Gastroesophageal sphincter (tissue), 3 donors: ENCODE measurements at regions not wholly inside any gene's neighbourhood (a gene's known extent, or its start where the extent isn't known, plus 50 kb on each side); places are given as distances from the start of the nearest gene placed in this dataset.

Experiments used
- POLR2AphosphoS5 ChIP-seq: sonication (generic); formaldehyde crosslinking; IDR thresholded peaks from one replicate; pipeline ENCODE4 v1.6.1; 2017; ENCODE audit warnings: antibody characterized with exemption
- TF ChIP-seq, protein P1 (sequence below), 4 experiments: fragments of 200-600 bp in 2 of 4; fragments of 450-650 bp in 2 of 4; sonication (generic) in 1 of 4; IDR thresholded peaks; one replicate each; pipeline ENCODE4 v1.5.1; 2017 to 2019; ENCODE audit warnings: antibody characterized with exemption in 4 of 4, mild to moderate bottlenecking in 2 of 4, moderate library complexity in 2 of 4

- TF ChIP-seq POLR2AphosphoS5, result no peak
- TF ChIP-seq, protein P1, sequence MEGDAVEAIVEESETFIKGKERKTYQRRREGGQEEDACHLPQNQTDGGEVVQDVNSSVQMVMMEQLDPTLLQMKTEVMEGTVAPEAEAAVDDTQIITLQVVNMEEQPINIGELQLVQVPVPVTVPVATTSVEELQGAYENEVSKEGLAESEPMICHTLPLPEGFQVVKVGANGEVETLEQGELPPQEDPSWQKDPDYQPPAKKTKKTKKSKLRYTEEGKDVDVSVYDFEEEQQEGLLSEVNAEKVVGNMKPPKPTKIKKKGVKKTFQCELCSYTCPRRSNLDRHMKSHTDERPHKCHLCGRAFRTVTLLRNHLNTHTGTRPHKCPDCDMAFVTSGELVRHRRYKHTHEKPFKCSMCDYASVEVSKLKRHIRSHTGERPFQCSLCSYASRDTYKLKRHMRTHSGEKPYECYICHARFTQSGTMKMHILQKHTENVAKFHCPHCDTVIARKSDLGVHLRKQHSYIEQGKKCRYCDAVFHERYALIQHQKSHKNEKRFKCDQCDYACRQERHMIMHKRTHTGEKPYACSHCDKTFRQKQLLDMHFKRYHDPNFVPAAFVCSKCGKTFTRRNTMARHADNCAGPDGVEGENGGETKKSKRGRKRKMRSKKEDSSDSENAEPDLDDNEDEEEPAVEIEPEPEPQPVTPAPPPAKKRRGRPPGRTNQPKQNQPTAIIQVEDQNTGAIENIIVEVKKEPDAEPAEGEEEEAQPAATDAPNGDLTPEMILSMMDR (IDR thresholded peaks at IDR 0.05), result no peak
Observed at GRCh38 chr9:18236336-18236735, 237.6 kb upstream of the ADAMTSL1 start.
